Stimulated activated CD8-positive, alpha-beta memory T cell treated with anti-CD3 and anti-CD28 coated beads, Interleukin-2, amount 100 ng/mL, for 48 hours (primary cell): ENCODE measurements at regions not wholly inside any gene's neighbourhood (a gene's known extent, or its start where the extent isn't known, plus 50 kb on each side); places are given as distances from the start of the nearest gene placed in this dataset.
"Not testable (repeated sequence)": the region's sequence is repeated elsewhere in the genome, so short reads cannot be mapped to it uniquely, and the experiment has no call there.

Experiments
- DNase-seq, 2 donors: peaks; one replicate each; pipeline ENCODE4 v3.0.0-alpha.2; 2020; ENCODE audit warnings: low read depth in 2 of 2

DNA sequence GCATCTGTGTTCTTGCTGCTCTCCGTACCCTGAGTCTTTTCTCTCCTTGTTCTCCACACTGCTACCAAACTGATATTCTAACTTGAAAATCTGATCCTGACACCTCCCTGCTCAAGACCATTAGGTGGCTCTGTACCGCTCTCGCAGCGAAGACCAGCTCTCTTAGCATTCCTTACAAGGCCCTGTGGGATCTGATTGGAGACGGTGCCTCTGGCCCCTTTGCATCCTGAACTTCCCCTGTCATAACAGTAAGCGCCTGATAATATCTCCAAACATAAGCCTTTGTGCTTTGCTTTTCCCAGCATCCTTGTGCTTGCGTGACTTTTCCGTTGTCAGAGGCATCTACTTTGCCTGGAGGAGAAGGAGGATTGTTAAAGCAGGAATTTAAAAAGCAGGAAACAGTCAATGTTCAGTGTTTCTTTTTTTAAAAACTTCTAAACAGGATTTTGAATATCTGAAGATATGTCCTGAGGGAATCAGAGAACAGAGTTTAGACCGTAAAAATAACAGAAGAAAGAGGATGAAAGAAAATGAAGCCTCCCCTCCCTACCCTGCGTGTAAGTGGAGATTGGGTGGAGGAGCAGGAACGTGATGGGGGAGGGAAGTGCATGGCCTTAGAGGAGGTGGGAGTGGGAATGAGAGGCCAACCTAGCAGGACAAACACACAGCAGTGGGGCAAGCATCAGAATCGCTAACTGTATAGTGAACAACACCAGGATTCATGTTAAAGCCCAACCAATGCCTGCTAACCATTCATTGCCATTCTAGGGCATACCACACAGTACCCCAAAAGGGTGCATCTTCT, 89.2 kb upstream of the STMND1 start:
- DNase-seq: no peak

DNA sequence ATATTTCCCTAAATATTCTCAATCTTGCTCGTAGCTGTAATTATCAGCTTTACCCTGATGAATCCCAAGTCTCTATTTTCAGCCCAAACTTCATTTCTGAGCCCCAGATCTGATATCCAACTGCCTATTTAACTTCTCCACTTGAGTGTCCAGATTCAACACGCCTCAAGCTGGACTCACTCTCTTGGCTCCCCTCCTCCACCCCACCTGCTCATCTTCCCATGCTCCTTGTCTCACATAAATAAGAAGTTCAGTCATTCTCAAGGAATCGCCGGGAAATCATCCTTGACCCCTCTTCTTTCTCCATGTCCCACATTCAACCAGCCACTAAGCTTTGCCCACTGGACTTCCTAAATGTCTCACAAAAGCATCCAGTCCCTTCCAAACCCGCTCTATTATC, 89.9 kb upstream of the STMND1 start:
- DNase-seq: no peak

DNA sequence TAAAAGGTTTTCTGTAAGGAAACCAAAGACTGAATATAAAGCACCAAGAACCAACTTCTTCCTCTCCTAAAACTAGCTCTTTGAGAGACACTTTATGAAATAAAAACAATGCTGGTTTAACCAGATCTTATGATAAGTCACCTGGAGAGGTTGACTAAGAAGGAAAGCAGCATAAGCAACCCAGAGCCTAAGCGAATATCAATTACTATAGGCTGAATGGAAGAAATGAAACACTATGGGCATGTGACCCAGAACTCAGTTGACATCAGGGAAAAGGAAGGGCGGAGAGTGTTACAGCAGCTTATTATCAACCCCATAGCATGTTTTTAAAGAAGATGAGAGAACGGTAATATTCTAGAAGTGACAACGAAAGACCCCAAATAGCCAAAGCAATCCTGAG, 94.1 kb upstream of the STMND1 start:
- no peak for DNase-seq

DNA sequence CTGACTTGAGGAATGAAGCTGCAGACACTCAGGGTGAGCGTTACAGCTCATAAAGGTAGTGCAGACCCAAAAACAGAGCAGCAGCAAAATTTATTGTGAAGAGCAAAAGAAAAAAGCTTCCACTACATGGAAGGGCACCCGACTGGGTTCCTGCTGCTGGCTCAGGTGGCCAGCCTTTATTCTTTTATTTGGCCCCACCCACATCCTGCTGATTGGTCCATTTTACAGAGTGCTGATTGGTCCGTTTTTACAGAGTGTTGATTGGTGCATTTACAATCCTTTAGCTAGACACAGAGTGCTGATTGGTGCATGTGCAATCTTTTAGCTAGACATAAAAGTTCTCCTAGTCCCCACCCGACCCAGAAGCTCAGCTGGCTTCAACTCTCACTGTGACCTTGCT, 95.3 kb upstream of the STMND1 start:
- DNase-seq: no peak

DNA sequence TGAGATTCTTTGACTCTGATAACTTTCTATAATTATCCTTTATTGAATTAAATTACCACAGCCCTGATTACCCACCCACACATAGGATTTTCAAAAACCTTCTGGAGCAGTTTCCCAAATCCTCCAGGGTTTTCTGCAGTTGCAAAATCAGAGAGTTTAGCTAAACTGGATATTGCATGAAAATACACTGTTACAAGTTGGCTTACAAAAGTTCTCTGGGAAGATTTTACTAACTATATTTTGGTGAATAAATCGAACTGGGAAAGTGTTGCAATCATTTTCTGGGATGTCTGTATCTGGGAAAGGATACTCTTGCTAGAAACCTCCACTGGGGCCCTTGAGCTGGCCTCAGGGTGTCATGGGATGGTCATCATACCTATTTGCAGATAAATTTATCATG, 97.6 kb upstream of the STMND1 start:
- DNase-seq: no peak

DNA sequence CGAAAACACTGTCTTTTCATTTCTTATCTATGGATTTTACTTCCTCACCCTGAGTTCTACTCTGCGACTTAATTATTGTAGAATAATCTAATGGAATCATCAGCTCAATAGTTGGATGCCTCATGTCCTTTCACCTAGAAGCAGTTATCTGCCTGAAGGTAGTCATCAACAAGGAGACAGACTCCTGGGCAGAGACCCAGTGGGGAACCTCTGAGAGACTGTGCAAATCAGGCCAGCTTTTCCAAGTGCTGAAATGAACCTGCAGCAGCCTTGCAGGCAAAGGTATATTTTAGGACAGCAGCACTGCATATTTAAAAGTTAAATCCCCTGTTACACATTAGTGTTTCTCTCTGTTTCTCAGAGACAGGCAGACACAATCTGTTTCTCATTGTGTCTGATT, 99.7 kb upstream of the STMND1 start:
- DNase-seq: no peak

DNA sequence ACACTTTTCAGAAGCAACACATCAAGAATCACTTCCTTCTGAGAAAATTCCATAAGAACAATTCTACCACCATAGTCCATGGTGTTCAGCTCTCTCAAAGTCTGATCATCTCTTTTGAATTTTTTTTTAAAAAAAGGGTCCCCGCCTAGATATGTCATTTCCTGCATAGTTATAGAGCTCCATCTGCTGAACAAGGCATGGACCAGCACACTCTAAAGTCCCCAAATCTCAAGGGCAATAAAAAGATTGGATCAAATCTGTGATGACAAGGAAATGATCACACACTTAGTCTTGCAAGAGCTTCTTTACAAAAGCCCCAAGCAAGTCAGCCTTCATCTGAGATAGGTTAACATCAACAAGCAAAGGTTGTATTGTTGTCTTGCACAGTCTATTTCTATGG, 100.7 kb upstream of the STMND1 start:
- DNase-seq: no peak

DNA sequence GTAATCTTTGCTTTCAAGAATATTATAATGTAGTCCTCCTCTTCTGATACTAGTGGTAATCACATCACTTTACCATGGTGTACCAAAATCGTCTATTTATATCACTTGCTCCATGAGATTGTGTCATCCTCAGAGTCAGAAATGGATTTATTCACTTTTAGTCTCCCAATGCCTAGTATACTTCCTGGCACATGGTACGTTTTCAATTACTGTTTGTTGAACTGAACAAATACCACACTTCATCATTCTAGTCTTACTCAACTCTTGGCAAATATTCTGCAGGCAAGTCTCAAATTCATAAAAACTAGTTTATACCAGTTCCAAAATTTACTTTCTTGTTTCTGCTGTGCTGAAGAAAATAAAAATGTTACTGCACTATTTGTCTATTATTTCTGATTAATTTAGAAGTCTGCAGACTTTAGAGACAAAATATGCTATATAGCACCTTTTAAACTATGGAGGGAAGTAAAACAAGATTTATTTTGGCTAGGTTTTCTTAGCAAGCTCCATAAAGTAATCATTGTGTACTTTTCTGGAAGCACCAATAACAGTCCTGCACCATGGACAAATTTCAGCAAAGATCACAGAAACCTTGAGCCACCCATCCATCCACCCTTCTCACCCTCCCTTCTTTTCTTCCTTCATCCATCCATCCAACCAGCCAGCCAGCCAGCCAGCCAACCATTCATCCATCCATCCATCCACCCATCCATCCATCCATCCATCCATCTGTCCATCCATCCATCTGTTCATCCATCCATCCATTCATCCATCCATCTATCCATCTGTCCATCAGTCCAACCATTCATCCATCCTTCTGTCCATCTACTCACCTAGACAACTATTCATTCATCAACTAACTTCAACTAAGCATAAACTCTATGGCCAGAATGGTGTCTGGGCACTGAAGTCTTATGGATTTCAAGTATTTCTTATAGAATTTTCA, 102.1 kb upstream of the STMND1 start:
- no peak for DNase-seq

DNA sequence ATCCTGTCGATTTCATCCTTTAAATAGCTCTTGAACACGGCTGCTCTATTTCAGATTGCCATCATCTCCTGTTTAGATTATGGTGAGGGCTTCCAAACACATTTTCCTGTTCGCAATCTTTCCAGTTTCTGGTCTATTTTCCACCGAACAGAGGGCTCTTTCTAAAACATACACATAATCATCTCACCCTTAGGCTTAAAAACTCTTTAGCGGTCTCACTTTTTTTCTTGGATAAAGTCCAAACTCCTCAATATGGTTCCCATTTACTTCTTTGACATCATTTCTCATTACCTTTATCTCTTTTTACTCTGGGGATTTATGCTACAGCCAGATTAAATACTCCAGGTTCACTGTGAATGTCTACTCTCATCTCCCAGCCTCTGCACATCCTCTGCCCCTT, 103.4 kb upstream of the STMND1 start:
- DNase-seq: no peak

DNA sequence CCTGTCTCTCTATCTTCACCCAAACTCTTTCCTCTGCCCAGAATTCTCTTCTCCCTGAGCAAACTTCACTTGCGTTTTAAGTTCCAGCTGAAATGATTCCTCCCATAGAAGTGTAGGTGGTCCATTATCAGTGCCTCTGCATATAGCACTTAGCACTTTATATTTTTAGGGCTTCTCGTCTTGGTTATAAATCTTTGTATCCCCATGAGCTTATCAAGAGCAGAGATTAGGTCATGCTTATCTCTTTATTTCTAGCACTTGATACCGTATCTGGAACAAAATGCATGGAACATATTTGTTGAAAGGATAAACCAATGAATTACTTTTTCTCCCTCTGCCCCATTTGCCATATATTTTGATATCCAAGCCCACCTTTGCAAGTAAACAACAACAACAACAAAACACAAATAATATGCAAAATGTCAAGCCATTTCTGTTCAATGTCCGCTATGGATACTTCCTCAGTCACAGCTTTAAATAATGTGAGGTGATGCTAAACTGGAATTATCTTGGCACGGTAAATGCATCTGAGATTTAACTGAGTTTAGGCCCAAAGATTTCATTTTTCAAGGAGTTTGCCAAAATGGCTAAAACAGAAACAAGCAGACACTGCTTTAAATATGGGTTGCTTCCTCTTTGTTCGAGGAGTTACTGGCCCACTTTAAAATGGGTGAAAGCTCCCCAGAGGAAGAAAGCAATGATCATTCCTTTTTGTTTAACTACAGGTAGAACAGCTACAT, 106.2 kb upstream of the STMND1 start:
- DNase-seq: no peak

DNA sequence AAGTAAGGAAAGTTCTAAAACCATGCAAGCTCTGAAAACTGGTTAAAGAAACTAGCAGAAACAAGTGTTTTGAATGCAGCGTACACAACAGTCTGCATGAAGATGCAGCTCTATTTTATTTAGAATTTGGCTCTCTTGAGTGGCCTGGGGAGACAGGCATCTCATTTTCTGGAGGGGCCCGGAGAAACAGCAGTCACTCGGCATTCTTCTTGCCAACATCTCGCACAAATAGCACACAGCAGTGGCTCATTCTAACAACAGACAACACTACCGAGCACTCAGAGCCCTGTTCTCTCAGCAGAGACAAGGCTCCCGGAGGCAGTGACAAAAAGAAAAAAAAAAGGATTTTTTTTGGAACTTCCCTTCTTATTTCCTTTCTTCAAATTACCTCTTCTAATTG, 108.5 kb upstream of the STMND1 start:
- no peak for DNase-seq

DNA sequence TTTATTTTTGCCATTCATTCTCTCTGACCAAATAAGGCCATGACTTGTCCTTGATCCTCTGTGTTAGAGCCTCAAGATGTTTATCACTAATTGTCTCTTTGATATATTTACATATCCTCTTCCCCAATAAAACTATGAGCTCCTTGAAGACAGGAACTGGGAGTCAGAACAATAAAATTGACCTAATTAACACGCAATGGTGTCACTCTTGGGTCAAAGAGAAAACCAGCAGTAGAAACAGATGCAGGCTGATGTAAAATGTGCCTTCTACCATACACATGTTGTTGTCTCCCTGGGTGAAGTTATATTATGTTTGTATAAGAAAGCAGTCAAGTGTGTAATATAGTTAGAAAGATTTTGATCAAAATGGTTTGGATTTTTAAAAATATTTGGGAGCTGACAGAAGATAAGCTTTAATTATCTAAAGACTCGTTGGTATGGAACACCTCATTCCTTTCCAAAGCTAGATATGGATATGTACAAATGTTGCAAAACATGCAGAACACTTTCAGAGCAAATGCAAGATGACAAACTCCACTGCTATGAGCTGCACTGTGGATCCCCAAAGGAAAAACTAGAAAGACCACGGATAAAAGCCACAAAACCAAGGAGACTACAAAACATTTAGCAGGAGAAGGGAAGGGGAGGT, 109.7 kb upstream of the STMND1 start:
- no peak for DNase-seq

DNA sequence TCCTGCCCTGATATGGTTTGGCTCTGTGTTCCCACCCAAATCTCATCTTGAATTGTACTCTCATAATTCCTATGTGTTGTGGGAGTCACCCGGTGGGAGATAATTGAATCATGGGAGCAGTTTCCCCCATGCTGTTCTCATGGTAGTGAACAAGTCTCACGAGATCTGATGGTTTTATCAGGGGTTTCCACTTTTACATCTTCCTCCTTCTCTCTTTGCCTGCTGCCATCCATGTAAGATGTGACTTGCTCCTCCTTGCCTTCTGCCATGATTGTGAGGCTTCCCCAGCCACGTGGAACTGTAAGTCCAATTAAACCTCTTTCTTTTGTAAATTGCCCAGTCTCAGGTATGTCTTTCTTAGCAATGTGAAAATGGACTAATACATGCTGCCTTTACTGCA, 111.9 kb upstream of the STMND1 start:
- DNase-seq: not testable (repeated sequence)

DNA sequence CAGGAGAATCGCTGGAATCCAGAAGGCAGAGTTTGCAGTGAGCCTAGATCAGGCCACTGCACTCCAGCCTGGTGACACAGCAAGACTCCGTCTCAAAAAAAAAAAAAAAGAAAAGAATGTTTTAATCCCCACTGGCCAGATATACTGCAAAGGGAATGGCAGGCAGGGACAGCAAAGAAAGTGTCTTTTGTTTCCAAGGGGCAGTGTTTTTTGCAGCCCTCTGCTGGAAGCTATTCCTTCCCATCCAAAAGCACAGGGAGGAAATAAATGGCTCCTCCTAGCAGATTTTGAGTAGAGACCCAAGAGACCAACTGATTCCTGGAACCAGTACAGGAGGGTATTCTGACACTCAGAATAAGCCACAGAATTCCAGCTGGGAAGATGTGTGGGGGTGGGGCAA, 112.5 kb upstream of the STMND1 start:
- DNase-seq: no peak

DNA sequence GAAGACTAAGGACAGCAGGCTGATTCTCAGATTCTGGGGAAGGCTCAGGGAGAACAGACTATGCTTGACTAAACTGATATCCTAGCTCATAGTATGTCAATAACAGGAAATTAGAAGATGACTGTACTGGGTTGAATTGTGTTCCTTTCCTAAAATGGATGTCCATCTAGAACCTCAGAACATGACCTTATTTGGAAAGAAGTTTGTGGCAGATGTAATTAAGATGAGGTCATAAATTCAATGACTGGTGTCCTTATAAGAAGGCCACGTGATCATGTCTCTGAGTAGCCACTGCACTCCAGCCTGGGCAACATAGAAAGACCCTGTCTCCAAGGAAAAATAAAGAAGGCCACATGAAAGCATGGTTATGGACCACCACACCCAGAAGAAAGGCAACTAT, 113.9 kb upstream of the STMND1 start:
- no peak for DNase-seq

DNA sequence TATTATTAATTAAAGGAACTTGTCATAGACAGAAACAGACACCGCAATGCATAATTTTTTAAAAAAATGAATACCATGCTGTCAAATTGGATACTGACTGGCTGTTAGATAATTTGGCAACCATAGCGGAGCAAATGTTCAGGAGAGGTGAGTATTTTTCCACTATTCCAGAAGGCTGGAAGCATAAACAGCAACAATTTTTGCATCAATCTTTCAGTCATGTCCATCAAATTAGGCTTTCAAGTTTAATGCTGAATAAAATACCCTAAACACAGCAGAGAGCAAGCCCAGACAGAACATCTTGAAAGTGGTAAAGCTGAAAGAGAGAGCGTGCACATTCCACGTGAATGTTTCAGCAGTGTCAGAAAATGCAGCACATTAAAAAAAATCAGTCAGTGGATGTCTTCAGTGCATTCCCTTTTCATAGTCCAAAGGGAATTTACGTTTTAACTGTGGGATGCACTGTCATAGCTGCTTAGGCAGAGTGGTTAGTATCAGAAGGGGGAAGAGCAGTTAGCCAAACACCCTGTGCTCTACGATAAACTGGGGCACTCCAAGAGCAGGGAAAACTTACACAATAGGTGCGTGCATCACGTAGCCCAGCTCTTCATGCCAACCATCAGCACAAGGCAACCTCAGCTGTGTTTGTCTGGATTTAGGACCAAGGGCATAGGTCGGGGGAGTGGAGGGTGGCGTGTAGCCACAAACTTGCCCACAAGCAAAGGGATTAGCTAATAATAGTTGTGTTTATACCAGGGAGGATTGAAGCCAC, 116.2 kb upstream of the STMND1 start:
- no peak for DNase-seq

DNA sequence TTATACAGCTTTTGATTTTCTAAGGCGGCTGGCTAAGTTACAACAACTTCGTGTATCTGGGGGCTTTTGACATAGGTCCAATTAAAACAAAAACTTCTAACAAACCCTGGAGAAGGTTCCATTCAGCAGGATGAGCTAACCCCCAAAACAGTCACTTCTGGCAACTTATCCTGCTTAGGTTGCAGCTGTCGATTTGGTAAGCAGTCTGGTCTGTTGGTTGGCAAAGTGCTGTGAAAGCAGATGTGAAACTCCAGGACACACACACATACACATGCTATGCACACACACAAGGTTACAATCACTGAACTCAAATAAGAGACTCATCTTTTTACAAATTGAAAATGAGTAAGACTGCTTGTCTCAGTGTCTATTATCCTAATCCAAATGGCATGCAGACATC, 119.0 kb upstream of the STMND1 start:
- DNase-seq: no peak

DNA sequence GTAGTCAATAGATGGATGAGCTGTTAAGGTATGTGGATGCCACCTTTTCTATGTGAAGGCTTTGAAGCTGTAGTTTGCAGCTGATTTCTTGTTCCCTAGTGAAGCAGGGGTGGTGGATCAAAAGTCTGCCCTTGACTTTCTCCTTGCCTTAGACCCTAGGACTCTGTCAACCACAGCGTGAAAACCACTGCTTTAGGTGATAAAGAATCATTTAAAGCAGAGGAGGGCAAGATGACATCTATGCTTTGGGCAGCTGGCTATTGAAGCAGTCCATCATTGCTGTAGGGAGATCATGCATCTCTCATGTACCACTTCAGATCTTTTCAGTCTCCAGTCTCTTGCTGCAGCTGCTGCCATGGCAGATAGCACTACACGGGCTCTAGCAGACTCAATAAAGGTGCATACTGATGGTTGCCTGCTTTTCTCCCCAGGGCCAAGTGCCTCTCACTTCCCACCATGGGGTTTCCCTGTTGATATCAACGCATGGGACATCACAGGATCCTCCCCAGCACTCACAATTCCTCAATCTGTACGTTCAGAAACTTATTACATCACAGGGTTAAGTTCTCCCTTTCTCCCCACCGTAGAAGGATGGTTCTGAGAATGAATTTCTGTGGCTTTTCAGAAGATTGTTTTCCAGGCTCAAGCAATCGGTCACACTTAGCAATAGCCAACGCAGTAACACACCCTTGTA, 122.0 kb upstream of the STMND1 start:
- DNase-seq: no peak

DNA sequence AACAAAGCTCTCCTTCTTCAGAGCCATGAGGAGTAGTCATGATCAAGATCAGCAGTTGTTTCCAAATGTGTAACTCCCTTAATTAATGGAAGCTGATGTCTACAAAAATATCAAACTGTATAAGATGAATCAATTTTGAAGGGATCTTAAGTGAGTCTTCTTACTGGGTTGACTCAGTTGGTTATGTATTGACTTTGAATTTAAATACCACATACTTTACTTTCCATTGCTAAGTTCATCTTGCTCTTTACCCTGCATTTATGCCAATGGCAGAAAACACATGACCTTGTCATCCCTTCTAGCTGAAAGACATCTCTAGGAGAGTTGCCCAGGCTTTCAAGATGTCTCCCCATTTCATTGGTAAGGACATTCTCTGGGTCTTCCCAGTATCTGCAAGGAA, 123.2 kb upstream of the STMND1 start:
- no peak for DNase-seq

DNA sequence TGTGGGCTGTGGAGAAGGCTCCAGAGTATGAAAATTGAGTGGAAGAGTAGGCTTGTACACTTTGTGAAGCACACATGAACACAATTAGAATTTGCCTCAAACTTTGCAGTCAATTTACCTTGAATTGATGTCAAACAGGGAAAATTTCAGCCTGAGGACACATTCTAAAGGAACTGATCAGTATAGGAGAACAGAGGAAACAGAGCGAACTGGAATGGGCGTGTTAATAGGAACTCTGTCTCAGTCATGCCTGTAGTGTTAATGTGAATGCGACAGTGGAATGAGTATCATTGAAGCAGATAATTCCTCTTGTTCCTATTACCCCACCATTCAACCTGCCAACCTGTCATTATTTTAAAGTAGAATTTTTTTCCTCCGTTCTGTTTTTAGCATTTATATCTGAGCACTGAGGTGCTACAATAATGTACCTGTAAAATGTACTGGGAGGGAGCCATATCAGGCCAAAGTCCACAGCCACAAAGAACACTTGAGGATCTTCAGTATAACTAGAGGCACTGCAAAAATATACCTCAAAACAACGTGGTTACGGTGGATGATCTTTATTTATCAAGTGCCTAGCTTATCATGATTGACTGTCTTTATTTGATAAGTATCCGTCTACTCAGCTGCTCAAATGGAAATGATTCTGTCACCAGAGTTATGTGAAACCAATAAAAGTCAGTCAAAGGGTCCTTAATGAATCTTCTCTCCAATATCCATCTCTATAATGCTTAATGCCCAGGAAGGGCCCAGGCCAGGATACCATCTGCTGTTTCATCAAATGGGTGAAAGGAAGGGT, 125.3 kb upstream of the STMND1 start:
- DNase-seq: no peak
